ENCODE measurements at regions not wholly inside any gene's neighbourhood (a gene's known extent, or its start where the extent isn't known, plus 50 kb on each side); places are given as distances from the start of the nearest gene placed in this dataset.

- ATAC-seq: no peak
- BruUV-seq (replicated peaks): no TSS peak
- intact Hi-C loops (cut with micrococcal nuclease): no loop called here
- ChIA-PET CTCF (no interaction called here), POLR2A (ENCODE audit: unreplicated experiment) (no interaction called here)
- Histone ChIP-seq H3K9me2 (replicated peaks; ENCODE audit: low read length) (no peaks in the 10 kb centered on the region), H3K36me3 (ENCODE audit: low read depth, low read length) (no peaks in the 10 kb centered on the region), H3K27ac (ENCODE audit: low read length) (no peak overlapping the region), H2AFZ (ENCODE audit: low read length) (no peak overlapping the region), H3K27me3 (ENCODE audit: low read length) (peaks cover 27% of the 10 kb centered on the region), H4K20me1 (ENCODE audit: low read length) (no peaks in the 10 kb centered on the region), H3K79me2 (ENCODE audit: low read length) (no peaks in the 10 kb centered on the region), H3F3A (ENCODE audit: low read length, unreplicated experiment) (no peaks in the 10 kb centered on the region), H3K4me1 (ENCODE audit: insufficient read depth, low read length) (no peaks in the 10 kb centered on the region), H3K9ac (ENCODE audit: low read length) (no peak overlapping the region), H3K4me2 (ENCODE audit: low read length) (no peak overlapping the region), H3K4me3 (ENCODE audit: low read length) (no peak overlapping the region), H3K9me3 (ENCODE audit: low read length) (no peaks in the 10 kb centered on the region)
- no peak for DNase-seq
- TF ChIP-seq EZH2 (IDR thresholded peaks at IDR 0.05; ENCODE audit: low read length, unreplicated experiment) (no peak), EZH2phosphoT487 (IDR thresholded peaks at IDR 0.05; ENCODE audit: borderline replicate concordance, low read length) (no peak)
- TF ChIP-seq, protein P1, sequence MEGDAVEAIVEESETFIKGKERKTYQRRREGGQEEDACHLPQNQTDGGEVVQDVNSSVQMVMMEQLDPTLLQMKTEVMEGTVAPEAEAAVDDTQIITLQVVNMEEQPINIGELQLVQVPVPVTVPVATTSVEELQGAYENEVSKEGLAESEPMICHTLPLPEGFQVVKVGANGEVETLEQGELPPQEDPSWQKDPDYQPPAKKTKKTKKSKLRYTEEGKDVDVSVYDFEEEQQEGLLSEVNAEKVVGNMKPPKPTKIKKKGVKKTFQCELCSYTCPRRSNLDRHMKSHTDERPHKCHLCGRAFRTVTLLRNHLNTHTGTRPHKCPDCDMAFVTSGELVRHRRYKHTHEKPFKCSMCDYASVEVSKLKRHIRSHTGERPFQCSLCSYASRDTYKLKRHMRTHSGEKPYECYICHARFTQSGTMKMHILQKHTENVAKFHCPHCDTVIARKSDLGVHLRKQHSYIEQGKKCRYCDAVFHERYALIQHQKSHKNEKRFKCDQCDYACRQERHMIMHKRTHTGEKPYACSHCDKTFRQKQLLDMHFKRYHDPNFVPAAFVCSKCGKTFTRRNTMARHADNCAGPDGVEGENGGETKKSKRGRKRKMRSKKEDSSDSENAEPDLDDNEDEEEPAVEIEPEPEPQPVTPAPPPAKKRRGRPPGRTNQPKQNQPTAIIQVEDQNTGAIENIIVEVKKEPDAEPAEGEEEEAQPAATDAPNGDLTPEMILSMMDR (conservative IDR thresholded peaks at IDR 0.05; ENCODE audit: low read depth, low read length): no peak
Measured at GRCh38 chr17:71022758-71023157, 853.4 kb downstream of the KCNJ2 start.

- Histone ChIP-seq H3K27me3 (ENCODE audit: low read length) (peaks cover 27% of the 10 kb centered on the region), H3K79me2 (ENCODE audit: low read length) (no peaks in the 10 kb centered on the region), H3F3A (ENCODE audit: low read length, unreplicated experiment) (no peaks in the 10 kb centered on the region), H3K4me3 (ENCODE audit: low read length) (no peak overlapping the region), H3K9ac (ENCODE audit: low read length) (no peak overlapping the region), H3K36me3 (ENCODE audit: low read depth, low read length) (no peaks in the 10 kb centered on the region), H3K4me2 (ENCODE audit: low read length) (no peak overlapping the region), H3K9me3 (ENCODE audit: low read length) (no peaks in the 10 kb centered on the region), H4K20me1 (ENCODE audit: low read length) (no peaks in the 10 kb centered on the region), H2AFZ (ENCODE audit: low read length) (no peak overlapping the region), H3K9me2 (replicated peaks; ENCODE audit: low read length) (no peaks in the 10 kb centered on the region), H3K27ac (ENCODE audit: low read length) (no peak overlapping the region), H3K4me1 (ENCODE audit: insufficient read depth, low read length) (no peaks in the 10 kb centered on the region)
- BruUV-seq (replicated peaks): no TSS peak
- ATAC-seq: peak; percentile 43; the same call in 1 of the 2 replicates
- peak; percentile 9 for DNase-seq
- intact Hi-C loops (cut with micrococcal nuclease): no loop called here
- ChIA-PET CTCF (no interaction called here), POLR2A (ENCODE audit: unreplicated experiment) (interaction anchor here (0.5 kb wide), 1 partner anchor 29 kb away, joined by 3 read pairs; no protein-coding TSS in a partner anchor)
- no peak for TF ChIP-seq EZH2 (IDR thresholded peaks at IDR 0.05; ENCODE audit: low read length, unreplicated experiment)
- no peak for TF ChIP-seq EZH2phosphoT487 (IDR thresholded peaks at IDR 0.05; ENCODE audit: borderline replicate concordance, low read length)
- TF ChIP-seq, protein P1 (conservative IDR thresholded peaks at IDR 0.05; ENCODE audit: low read depth, low read length): no peak
Measured at GRCh38 chr17:71023249-71024030, 854.1 kb downstream of the KCNJ2 start.

DNA sequence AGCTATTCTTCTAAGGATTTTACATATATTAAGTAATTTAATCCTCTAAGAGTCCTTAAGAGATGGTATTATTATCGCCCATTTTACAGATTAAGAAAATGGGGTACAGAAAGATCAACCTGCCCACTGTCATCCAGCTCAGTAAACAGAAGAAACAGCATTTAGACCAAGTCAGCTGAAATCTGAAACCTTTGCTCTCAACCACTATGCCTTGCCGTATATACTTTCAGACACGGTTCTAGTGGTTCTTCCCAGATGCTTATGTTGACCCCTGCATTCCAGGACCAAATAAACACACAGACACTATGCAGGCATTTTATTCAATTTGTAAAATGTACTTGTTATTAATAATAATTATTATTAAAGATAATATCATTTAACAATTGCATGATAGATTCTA, 854.8 kb downstream of the KCNJ2 start:
- ChIA-PET CTCF (no interaction called here), POLR2A (ENCODE audit: unreplicated experiment) (no interaction called here)
- intact Hi-C loops (cut with micrococcal nuclease): no loop called here

More for the DNA sequence above, 854.8 kb downstream of the KCNJ2 start:
- no peak overlapping the region for H3K9ac ChIP-seq (ENCODE audit: low read length)
- H2AFZ ChIP-seq (ENCODE audit: low read length): no peak overlapping the region
- no peaks in the 10 kb centered on the region for H4K20me1 ChIP-seq (ENCODE audit: low read length)
- H3F3A ChIP-seq (ENCODE audit: low read length, unreplicated experiment): no peaks in the 10 kb centered on the region
- ATAC-seq (0 out of 2 replicates have a peak, but pooled peaks have one; percentile 20), DNase-seq (no peak)
- no peaks in the 10 kb centered on the region for H3K36me3 ChIP-seq (ENCODE audit: low read depth, low read length)
- no peak overlapping the region for H3K4me2 ChIP-seq (ENCODE audit: low read length)
- H3K79me2 ChIP-seq (ENCODE audit: low read length): no peaks in the 10 kb centered on the region
- TF ChIP-seq EZH2 (IDR thresholded peaks at IDR 0.05; ENCODE audit: low read length, unreplicated experiment) (no peak), EZH2phosphoT487 (IDR thresholded peaks at IDR 0.05; ENCODE audit: borderline replicate concordance, low read length) (no peak)
- TF ChIP-seq, protein P1 (conservative IDR thresholded peaks at IDR 0.05; ENCODE audit: low read depth, low read length): no peak
- no peak overlapping the region for H3K27ac ChIP-seq (ENCODE audit: low read length)
- H3K27me3 ChIP-seq (ENCODE audit: low read length): peaks cover 27% of the 10 kb centered on the region
- BruUV-seq (replicated peaks): no TSS peak
- H3K9me2 ChIP-seq (replicated peaks; ENCODE audit: low read length): no peaks in the 10 kb centered on the region
- no peaks in the 10 kb centered on the region for H3K4me1 ChIP-seq (ENCODE audit: insufficient read depth, low read length)
- no peak overlapping the region for H3K4me3 ChIP-seq (ENCODE audit: low read length)
- no peaks in the 10 kb centered on the region for H3K9me3 ChIP-seq (ENCODE audit: low read length)
